Activated B cell treated with CpG ODN at 0.5 μM for 24 hours (primary cell): ENCODE measurements at regions not wholly inside any gene's neighbourhood (a gene's known extent, or its start where the extent isn't known, plus 50 kb on each side); places are given as distances from the start of the nearest gene placed in this dataset.

Source experiments
- ATAC-seq: fragments of 200-7000 bp; cut with Tn5 transposase; one replicate; pipeline ENCODE4 v1.10.0; 2021; ENCODE audit warnings: low read depth, mild to moderate bottlenecking, moderate library complexity
- CTCF ChIA-PET: fragments of 350-600 bp; sonication (Branson Sonifier 250); formaldehyde crosslinking; loops from one replicate; lab custom pipeline; 2021; ENCODE audit warnings: antibody characterized with exemption; lab: Charles Lee
- POLR2A ChIA-PET: fragments of 350-600 bp; sonication (Branson Sonifier 250); formaldehyde crosslinking; loops from one replicate; lab custom pipeline; 2021; ENCODE audit warnings: antibody characterized with exemption; lab: Charles Lee
- DNase-seq: peaks from one replicate; pipeline ENCODE4 v3.0.0; 2022
- H3K27ac Mint-ChIP-seq: one replicate; pipeline ENCODE4 v1.8.0; 2020; ENCODE audit warnings: mixed read lengths
- H3K27me3 Mint-ChIP-seq: one replicate; pipeline ENCODE4 v1.8.0; 2021; ENCODE audit warnings: mixed read lengths
- H3K36me3 Mint-ChIP-seq: one replicate; pipeline ENCODE4 v1.8.0; 2021; ENCODE audit warnings: low read depth, mixed read lengths
- H3K4me1 Mint-ChIP-seq: one replicate; pipeline ENCODE4 v1.8.0; 2021; ENCODE audit warnings: mixed read lengths
- H3K4me3 Mint-ChIP-seq: one replicate; pipeline ENCODE4 v1.8.0; 2020; ENCODE audit warnings: mild to moderate bottlenecking, mixed read lengths
- H3K9me3 Mint-ChIP-seq: one replicate; pipeline ENCODE4 v1.8.0; 2020; ENCODE audit warnings: mixed read lengths
- CTCF ChIP-seq: fragments of 200-600 bp; IDR thresholded peaks from one replicate; pipeline ENCODE4 v1.8.0; 2022; ENCODE audit warnings: antibody characterized with exemption, mild to moderate bottlenecking
- intact Hi-C: fragments of 100-400 bp; cut with micrococcal nuclease; formaldehyde crosslinking; loops from one replicate; pipeline ENCODE4 v1.15.1; 2024

GRCh38 chr2:9696731-9697130 lies 65.9 kb upstream of the YWHAQ start:
- Mint-ChIP-seq H3K27me3 (no peaks in the 10 kb centered on the region), H3K4me3 (no peak overlapping the region), H3K4me1 (peaks cover 4% of the 10 kb centered on the region), H3K27ac (no peak overlapping the region), H3K36me3 (no peaks in the 10 kb centered on the region), H3K9me3 (no peaks in the 10 kb centered on the region)
- intact Hi-C loops = no loop called here
- CTCF ChIA-PET = no interaction called here
- no peak for DNase-seq
- POLR2A ChIA-PET = no interaction called here
- no peak for TF ChIP-seq CTCF
- ATAC-seq = no peak

DNA sequence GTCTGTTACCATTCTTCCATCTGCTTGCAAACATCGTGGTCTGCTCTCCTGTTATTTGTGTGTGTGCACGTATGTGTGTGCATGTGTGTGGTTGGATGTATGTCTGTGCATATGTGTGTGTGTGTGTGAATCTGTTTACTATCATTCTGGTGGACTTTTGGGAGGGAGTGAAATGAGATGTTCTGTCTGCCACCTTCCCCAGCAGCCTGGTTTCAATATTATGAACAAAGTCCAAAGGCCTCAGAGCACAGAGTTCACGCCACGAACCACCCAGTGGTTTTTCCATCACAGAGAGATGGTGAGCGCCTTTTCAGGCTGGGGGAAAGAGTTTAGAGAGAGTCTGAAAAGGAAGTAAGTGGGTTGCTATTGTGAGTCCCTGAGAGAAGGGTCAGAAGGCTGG lies 67.1 kb upstream of the YWHAQ start:
- intact Hi-C loops = no loop called here
- no peak overlapping the region for H3K4me3 Mint-ChIP-seq
- no peak overlapping the region for H3K27ac Mint-ChIP-seq
- DNase-seq (no peak), ATAC-seq (no peak)
- no peak for TF ChIP-seq CTCF
- H3K9me3 Mint-ChIP-seq = no peaks in the 10 kb centered on the region
- no peaks in the 10 kb centered on the region for H3K36me3 Mint-ChIP-seq
- peaks cover 4% of the 10 kb centered on the region for H3K27me3 Mint-ChIP-seq
- peaks cover 4% of the 10 kb centered on the region for H3K4me1 Mint-ChIP-seq
- ChIA-PET CTCF (no interaction called here), POLR2A (no interaction called here)

DNA sequence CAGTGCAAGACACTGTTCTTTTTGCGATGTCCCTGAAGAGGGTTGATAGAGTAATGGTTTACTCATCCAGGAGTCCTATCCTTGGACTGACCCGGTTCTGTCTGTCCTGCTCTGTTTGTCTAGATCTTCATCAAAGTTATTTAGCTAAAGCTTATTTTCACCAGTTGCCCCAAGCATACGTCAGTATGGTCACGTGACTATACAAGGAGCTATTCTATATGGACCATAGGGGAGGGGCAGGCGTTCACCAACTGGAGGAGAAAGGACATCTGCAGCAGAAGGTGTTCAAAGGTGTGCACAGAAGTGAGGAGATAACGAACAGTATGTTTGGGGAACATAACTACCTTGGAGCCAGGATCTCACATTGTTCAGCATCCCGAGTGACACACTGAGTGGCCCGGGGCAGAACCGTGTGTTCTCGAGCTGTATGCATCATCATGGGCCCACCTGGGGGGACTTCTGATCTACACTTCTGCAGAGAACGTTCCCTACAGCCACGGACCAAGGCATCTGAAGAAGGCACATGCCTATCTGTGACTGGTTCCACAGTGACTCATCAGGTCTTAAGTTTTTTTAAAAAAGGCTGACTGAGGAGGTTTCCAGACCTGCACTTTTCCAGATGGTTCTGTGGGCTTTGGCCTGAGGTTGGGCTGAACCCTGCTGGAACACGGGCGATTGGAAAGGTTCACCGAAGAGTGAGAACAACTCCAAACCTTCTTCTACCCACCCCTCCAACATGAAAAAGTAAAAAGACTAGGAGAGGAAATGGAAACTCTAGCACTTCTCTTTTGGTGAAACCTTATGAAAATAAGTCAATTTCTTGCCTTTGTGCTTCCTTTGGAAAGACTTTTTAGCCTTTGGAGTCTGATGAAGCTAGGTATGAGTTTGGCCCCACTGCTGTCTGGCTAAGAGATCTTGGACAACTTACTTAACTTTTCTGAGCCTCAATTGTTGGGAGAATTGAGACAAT lies 68.6 kb upstream of the YWHAQ start:
- CTCF ChIA-PET = no interaction called here
- no peak overlapping the region for H3K4me3 Mint-ChIP-seq
- no peaks in the 10 kb centered on the region for H3K36me3 Mint-ChIP-seq
- DNase-seq (no peak), ATAC-seq (no peak)
- peaks cover 4% of the 10 kb centered on the region for H3K4me1 Mint-ChIP-seq
- POLR2A ChIA-PET = no interaction called here
- TF ChIP-seq CTCF = no peak
- intact Hi-C loops = no loop called here
- H3K9me3 Mint-ChIP-seq = no peaks in the 10 kb centered on the region
- peaks cover 4% of the 10 kb centered on the region for H3K27me3 Mint-ChIP-seq
- no peak overlapping the region for H3K27ac Mint-ChIP-seq

- H3K4me3 Mint-ChIP-seq = no peak overlapping the region
- TF ChIP-seq CTCF = no peak
- H3K27me3 Mint-ChIP-seq = peaks cover 5% of the 10 kb centered on the region
- no peaks in the 10 kb centered on the region for H3K36me3 Mint-ChIP-seq
- CTCF ChIA-PET = no interaction called here
- POLR2A ChIA-PET = no interaction called here
- ATAC-seq = no peak
- no peaks in the 10 kb centered on the region for H3K9me3 Mint-ChIP-seq
- intact Hi-C loops = no loop called here
- no peak overlapping the region for H3K27ac Mint-ChIP-seq
- peaks cover 4% of the 10 kb centered on the region for H3K4me1 Mint-ChIP-seq
- no peak for DNase-seq
These were observed 69.3 kb upstream of the YWHAQ start for GRCh38 chr2:9700109-9700495.

DNA sequence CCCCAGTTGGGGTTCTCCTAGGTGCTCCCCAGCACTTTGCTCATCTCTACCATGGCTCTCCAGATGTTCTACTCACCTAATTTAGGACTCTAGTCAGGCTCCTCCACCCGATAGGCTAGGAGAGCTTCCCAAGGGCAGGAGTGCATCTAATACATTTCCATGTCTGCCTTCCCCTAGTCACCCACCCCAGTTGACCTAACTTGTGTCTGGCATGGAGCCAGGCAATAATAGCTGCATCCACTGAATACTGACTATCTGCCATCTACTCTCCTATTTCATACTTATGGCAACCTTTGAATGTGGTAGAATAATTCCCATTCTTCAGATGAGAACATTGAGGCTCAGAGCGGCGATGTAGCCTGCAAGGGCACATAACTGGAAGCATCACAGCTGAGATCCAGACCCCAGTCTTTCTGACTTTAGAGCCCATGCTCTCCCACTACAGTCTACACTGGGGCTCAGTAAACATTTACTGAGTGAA lies 71.8 kb upstream of the YWHAQ start:
- Mint-ChIP-seq H3K4me3 (no peak overlapping the region), H3K27ac (no peak overlapping the region), H3K27me3 (peaks cover 7% of the 10 kb centered on the region), H3K9me3 (no peaks in the 10 kb centered on the region), H3K36me3 (no peaks in the 10 kb centered on the region), H3K4me1 (peaks cover 4% of the 10 kb centered on the region)
- CTCF ChIA-PET = no interaction called here
- ATAC-seq (no peak), DNase-seq (no peak)
- no peak for TF ChIP-seq CTCF
- intact Hi-C loops = no loop called here
- POLR2A ChIA-PET = no interaction called here
